Thyroid gland (tissue), 4 donors: ENCODE measurements at regions not wholly inside any gene's neighbourhood (a gene's known extent, or its start where the extent isn't known, plus 50 kb on each side); places are given as distances from the start of the nearest gene placed in this dataset.

ENCODE experiments used
- CTCF ChIP-seq, 6 experiments: fragments of 200-600 bp in 3 of 6; fragments of 450-650 bp in 3 of 6; sonication (generic) in 3 of 6; IDR thresholded peaks; one replicate each; pipeline ENCODE4 v1.5.1; 2016 to 2019; ENCODE audit warnings: antibody characterized with exemption in 6 of 6, mild to moderate bottlenecking in 2 of 6, inconsistent platforms in 1 of 6, moderate library complexity in 1 of 6
- POLR2A ChIP-seq, 2 donors: fragments of 450-650 bp; IDR thresholded peaks; one replicate each; pipeline ENCODE4 v1.6.1; 2017; ENCODE audit warnings: antibody characterized with exemption in 2 of 2, mild to moderate bottlenecking in 2 of 2, moderate library complexity in 1 of 2

DNA sequence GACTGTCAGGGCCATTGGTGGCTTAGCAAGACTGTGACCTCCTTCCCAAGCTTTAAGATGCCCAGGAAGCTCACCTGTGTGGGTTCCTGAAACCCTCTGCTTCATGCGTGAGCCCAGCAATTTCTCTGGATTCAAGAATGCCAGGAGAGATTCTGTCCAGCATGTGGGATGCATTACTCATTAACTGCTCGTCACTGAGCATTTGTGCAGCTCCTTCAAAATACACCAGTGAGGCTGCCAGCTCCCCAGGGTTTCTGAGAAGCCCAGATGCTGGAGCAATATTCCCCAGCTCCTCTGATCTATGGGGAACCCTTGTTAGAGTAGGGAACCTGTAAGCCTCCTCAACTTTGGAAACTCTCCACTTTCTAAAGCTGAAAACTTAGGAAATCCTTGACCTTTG is 126.5 kb downstream of the CHST1 start:
- TF ChIP-seq CTCF (IDR thresholded peaks at IDR 0.05) (no peak), POLR2A (IDR thresholded peaks at IDR 0.05) (no peak)
